ENCODE measurements at regions not wholly inside any gene's neighbourhood (a gene's known extent, or its start where the extent isn't known, plus 50 kb on each side); places are given as distances from the start of the nearest gene placed in this dataset.

DNA sequence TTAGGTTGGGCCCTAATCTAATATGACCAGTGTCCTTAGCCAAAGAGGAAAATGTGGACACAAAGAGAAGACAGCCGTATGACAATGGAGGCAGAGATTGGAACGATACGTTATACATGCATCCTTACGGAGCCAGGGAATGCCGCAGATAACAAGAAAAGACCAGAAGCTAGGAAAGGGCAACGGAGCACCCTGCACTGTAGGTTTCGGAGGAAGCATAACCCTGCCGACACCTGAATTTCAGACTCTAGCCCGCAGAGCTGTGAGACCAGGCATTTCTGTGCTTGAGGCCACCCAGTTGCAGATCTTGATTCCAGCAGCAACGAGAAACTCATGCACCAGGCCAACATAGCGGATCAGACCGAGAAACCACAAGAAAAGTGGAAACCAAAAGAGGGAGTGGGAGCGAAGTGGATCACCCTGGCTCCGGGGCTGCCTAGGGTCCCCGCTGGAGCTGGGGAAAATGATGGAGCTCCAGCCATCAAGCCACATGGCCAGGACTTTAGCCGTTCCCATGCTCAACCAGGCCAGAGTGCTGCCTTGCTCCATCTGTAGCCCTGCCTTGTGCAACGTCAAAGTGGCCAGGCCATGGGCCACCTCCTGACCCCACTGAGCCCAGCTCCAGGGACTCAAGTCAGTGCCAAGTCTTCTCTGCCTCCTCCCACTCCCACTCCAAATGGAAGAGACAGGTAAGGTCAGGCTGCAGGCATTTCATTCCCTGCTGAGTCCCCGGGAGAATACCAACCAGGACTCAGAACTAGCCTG, 51.7 kb upstream of the RPL38 start:
- DNase-seq = no peak

DNA sequence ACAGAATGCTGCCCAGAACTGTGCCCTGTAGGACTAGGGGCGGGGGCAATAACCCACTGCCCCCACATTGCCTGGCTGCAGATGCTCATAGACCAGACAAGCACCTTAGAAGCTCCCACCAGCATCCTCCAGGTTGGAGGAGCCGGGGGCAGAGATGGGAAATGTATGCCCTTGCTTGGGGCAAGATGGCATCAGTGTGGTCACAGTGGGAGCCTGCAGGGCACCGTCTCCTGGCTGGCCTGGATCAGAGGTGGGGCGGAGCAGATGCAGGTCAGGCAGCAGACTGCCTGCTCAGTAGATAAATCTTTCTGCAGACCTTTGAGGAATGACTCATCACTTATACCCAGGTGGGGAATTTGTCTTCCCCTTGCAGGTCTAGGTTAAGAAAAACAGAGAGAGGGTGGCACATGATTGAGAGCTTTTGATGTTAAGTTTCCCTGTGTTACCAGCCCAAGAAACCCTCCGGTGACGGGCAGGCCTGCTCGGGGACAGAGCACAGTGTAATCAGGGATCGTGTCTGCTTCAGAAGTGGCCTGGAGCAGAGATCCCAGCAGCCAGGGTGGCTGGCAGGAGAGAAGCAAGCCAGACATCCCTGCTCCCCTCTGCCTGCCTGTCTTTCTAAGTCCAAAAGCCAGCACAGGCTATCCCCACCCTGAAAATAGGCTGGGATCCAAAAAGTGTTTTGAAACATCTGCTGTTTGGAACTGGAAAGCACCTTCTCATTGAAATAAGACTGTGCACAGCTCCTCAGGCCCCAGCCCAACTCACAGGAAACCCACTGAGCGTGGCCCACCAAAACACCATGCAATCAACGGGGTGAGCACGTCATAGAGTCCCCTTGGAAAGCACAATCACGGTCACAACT, 50.7 kb upstream of the RPL38 start:
- DNase-seq = no peak

DNA sequence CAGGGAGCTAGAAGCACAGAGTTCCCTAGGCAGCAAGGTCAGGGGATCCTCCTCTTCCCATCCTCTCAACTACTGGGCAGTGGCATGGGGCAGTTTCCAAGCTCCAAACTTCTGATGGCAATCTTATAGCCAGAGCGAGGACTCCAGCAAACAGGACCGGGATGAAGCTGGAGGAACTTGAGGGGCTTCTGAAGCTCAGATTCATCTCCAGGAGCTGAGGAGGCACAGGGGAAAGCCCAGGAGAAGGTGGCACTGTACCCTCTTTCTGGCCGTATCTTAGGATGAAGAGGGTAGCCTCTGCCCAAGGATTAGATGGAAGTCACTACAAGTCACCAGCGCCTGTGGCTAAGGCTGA, 50.0 kb upstream of the RPL38 start:
- no peak for DNase-seq

Data from activated CD4-positive, alpha-beta T cell treated with anti-CD3 and anti-CD28 coated beads for 48 hours (primary cell).